ENCODE measurements at regions not wholly inside any gene's neighbourhood (a gene's known extent, or its start where the extent isn't known, plus 50 kb on each side); places are given as distances from the start of the nearest gene placed in this dataset.

- DNase-seq (ENCODE audit: insufficient read length, low spot score), result no peak
- no peak for FAIRE-seq
Measured at GRCh38 chr3:46091741-46092701, 64.7 kb upstream of the XCR1 start.

- DNase-seq (ENCODE audit: insufficient read length, low spot score) (no peak), FAIRE-seq (no peak)
Measured at GRCh38 chr3:46091046-46091445, 63.8 kb upstream of the XCR1 start.

- DNase-seq (ENCODE audit: insufficient read length, low spot score), result no peak
- FAIRE-seq, result no peak
Measured at GRCh38 chr3:46090161-46090591, 62.9 kb upstream of the XCR1 start.

GRCh38 chr3:46089237-46090011, 62.1 kb upstream of the XCR1 start:
- FAIRE-seq (peak; percentile 96), DNase-seq (ENCODE audit: insufficient read length, low spot score) (no peak)

GRCh38 chr3:46087871-46088270, 60.6 kb upstream of the XCR1 start:
- DNase-seq (ENCODE audit: insufficient read length, low spot score) (no peak), FAIRE-seq (peak; percentile 66)

- DNase-seq (ENCODE audit: insufficient read length, low spot score), result no peak
- no peak for FAIRE-seq
Measured at GRCh38 chr3:46086986-46087385, 59.7 kb upstream of the XCR1 start.

GRCh38 chr3:46086083-46086437, 58.8 kb upstream of the XCR1 start:
- FAIRE-seq (no peak), DNase-seq (ENCODE audit: insufficient read length, low spot score) (no peak)

DNA sequence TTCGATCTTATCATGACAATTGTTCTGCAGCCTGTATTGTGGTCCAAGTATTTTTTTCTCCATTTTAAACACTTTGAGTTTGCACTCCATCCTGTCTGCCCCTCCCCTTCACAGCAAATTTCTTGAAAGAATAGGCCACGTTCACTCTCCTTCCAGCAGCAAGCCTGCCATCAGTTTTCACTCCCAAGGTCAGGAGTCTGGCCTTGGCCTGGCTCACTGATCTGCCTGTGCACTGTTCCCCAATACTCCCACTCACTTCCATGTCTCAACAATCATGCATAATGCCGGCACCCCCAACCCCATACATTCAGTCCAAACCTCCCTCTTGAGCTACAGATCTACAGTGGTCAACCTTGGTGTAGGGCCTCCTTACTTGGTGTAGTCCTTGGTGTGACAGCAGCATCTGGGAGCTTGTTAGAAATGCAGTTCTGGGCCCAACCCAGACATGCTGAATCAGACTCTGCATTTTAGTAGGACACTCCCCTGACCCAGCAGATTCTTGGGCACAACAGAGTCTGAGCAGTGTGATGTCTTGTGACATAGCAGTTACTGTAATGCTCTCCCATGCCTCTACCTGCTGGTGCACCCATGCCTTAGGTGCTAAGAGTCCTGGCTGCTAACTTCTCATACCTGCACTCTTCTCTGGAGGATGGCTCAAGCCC, 58.3 kb upstream of the XCR1 start:
- DNase-seq (ENCODE audit: insufficient read length, low spot score) (no peak), FAIRE-seq (no peak)

DNA sequence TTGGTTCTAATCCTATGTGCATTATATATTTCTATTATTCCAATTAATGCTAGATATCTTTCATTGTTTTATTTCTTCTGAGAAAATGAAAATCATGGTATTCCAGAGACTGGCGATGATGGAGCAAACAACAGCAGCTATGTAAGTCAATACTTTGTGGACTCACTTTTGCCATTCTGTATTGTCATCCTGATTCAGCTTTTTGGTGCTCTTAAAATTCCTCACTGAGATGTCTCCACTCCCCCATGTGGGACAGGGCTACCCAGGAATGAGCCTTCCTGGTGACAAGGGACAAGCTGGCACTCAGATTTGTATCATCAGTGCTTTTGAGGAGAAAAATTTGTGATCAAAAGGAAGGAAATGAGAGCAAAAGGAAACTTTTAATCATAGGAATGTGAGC, 56.7 kb upstream of the XCR1 start:
- no peak for DNase-seq (ENCODE audit: insufficient read length, low spot score)
- FAIRE-seq, result no peak

DNA sequence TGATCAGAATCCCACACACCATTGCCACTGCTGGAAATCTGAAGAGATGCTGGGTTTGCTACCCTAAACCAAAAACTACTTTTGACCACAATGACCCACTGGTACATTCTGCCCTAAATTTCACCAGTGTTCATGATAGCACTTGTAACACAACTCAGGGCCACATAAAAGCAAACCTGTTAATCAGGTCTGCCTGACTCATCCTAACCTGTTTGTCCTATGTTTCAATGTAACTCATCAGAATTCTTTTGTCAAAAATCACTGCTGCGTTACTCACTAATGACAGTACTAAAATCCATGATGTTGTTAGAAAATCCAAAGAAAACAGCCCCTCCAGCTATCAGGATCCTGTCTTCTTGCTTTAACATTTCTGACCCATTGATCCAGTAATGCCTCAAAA, 55.6 kb upstream of the XCR1 start:
- FAIRE-seq, result no peak
- no peak for DNase-seq (ENCODE audit: insufficient read length, low spot score)

GRCh38 chr3:46082021-46082420, 54.7 kb upstream of the XCR1 start:
- FAIRE-seq (no peak), DNase-seq (ENCODE audit: insufficient read length, low spot score) (no peak)

- DNase-seq (ENCODE audit: insufficient read length, low spot score) (no peak), FAIRE-seq (no peak)
Measured at GRCh38 chr3:46080969-46081345, 53.7 kb upstream of the XCR1 start.

- DNase-seq (ENCODE audit: insufficient read length, low spot score) (no peak), FAIRE-seq (no peak)
Measured at GRCh38 chr3:46080124-46080968, 53.1 kb upstream of the XCR1 start.

- DNase-seq (ENCODE audit: insufficient read length, low spot score) (no peak), FAIRE-seq (peak; percentile 99)
Measured at GRCh38 chr3:46078712-46079400, 51.6 kb upstream of the XCR1 start.

All from GM19239 (cell line).